NCI-H82 (cell line): ENCODE measurements at regions not wholly inside any gene's neighbourhood (a gene's known extent, or its start where the extent isn't known, plus 50 kb on each side); places are given as distances from the start of the nearest gene placed in this dataset.

Source experiments
- DNase-seq: peaks from one replicate; lab custom pipeline; 2025; lab: John Stamatoyannopoulos, UW

GRCh38 chrX:112910418-112910817 lies 69.8 kb upstream of the AMOT start:
- DNase-seq = no peak

GRCh38 chrX:112901869-112902725 lies 61.5 kb upstream of the AMOT start:
- DNase-seq = no peak

GRCh38 chrX:112896051-112896450 lies 55.4 kb upstream of the AMOT start:
- no peak for DNase-seq
